Endothelial cell of umbilical vein (primary cell): ENCODE measurements at regions not wholly inside any gene's neighbourhood (a gene's known extent, or its start where the extent isn't known, plus 50 kb on each side); places are given as distances from the start of the nearest gene placed in this dataset.

Experiments
- BruUV-seq: library from RNA; stranded (reverse); fragments of 400-500 nt; replicated peaks from 2 replicates; lab custom pipeline; 2021; lab: Mats Ljungman, UMichigan
- CTCF ChIA-PET: fragments of 300-600, 350-600 bp; sonication (Branson Sonifier 250); formaldehyde crosslinking; loops from one replicate; lab custom pipeline; 2021; ENCODE audit warnings: antibody characterized with exemption, inconsistent platforms; lab: Charles Lee
- POLR2A ChIA-PET: fragments of 300-600, 350-600 bp; sonication (Branson Sonifier 250); formaldehyde crosslinking; loops from one replicate; lab custom pipeline; 2021; ENCODE audit warnings: antibody characterized with exemption, inconsistent platforms; lab: Charles Lee
- DNase-seq: peaks from one replicate; pipeline ENCODE4 v3.0.0-alpha.2; 2011; ENCODE audit warnings: low read depth, low spot score
- FAIRE-seq: peaks from 2 replicates; lab custom pipeline; 2011; peaks lifted over from hg19 to GRCh38; lab: Jason Lieb, UNC
- H2AFZ ChIP-seq: 2 replicates; pipeline ENCODE4 v1.6.0; 2012; ENCODE audit warnings: low read depth, low read length, control low read depth, inconsistent platforms
- H3K27ac ChIP-seq: 2 replicates; pipeline ENCODE4 v1.5.1; 2011; ENCODE audit warnings: low read depth, mild to moderate bottlenecking, control low read depth, low read length, moderate library complexity; ENCODE audit not compliant: insufficient read depth
- H3K27me3 ChIP-seq, 2 experiments: 2 replicates each; pipeline versions ENCODE4 v1.6.0 to v1.6.1; 2011; ENCODE audit warnings: low read length in 2 of 2, mixed read lengths in 1 of 2; ENCODE audit not compliant: control insufficient read depth in 2 of 2, insufficient read depth in 2 of 2
- H3K36me3 ChIP-seq, 2 experiments: 2 replicates in 1 of 2; 3 replicates in 1 of 2; pipeline ENCODE4 v1.5.1; 2011; ENCODE audit warnings: low read length in 2 of 2, mild to moderate bottlenecking in 1 of 2, moderate library complexity in 1 of 2; ENCODE audit not compliant: control insufficient read depth in 2 of 2, insufficient read depth in 2 of 2; ENCODE audit errors: extremely low read depth in 1 of 2
- H3K4me1 ChIP-seq: 3 replicates; pipeline ENCODE4 v1.5.1; 2011; ENCODE audit warnings: mild to moderate bottlenecking, low read length; ENCODE audit not compliant: control insufficient read depth, insufficient read depth; ENCODE audit errors: extremely low read depth
- H3K4me2 ChIP-seq: 2 replicates; pipeline ENCODE4 v1.6.1; 2011; ENCODE audit warnings: low read length, control low read depth, mixed read lengths; ENCODE audit not compliant: insufficient read depth
- H3K4me3 ChIP-seq, 3 experiments: fragments of 200-600 bp in 1 of 3; sonication (generic), shearing (Covaris generic) in 1 of 3; replicated peaks in 1 of 3; 2 replicates each; pipeline ENCODE4 v1.5.1; 2011 to 2016; ENCODE audit warnings: control low read depth in 3 of 3, low read length in 3 of 3, mild to moderate bottlenecking in 2 of 3, inconsistent platforms in 1 of 3, low read depth in 1 of 3, moderate library complexity in 1 of 3; ENCODE audit not compliant: insufficient read depth in 1 of 3
- H3K79me2 ChIP-seq: 2 replicates; pipeline ENCODE4 v1.6.0; 2012; ENCODE audit warnings: low read length, inconsistent platforms; ENCODE audit not compliant: control insufficient read depth, insufficient read depth
- H3K9ac ChIP-seq: replicated peaks from 2 replicates; pipeline ENCODE3; 2011; ENCODE audit warnings: low read length, control low read depth; ENCODE audit not compliant: insufficient read depth; ENCODE audit errors: extremely low read depth
- H3K9me1 ChIP-seq: replicated peaks from 3 replicates; pipeline ENCODE4 v1.6.0; 2011; ENCODE audit warnings: mild to moderate bottlenecking, low read length; ENCODE audit not compliant: control insufficient read depth, insufficient read depth; ENCODE audit errors: extremely low read depth
- H3K9me3 ChIP-seq: replicated peaks from 2 replicates; pipeline ENCODE4 v1.5.1; 2012; ENCODE audit warnings: low read length, inconsistent platforms; ENCODE audit not compliant: control insufficient read depth, insufficient read depth
- H4K20me1 ChIP-seq: replicated peaks from 2 replicates; pipeline ENCODE3; 2011; ENCODE audit warnings: mild to moderate bottlenecking, low read length; ENCODE audit not compliant: control insufficient read depth, insufficient read depth; ENCODE audit errors: extremely low read depth
- CTCF ChIP-seq, 2 donors: IDR thresholded peaks; 1 replicate in 1 of 2; 2 replicates in 1 of 2; pipeline ENCODE4 v1.5.1; 2011; ENCODE audit warnings: low read length in 2 of 2, mild to moderate bottlenecking in 2 of 2, moderate library complexity in 2 of 2, control low read depth in 1 of 2, inconsistent platforms in 1 of 2, low read depth in 1 of 2; ENCODE audit not compliant: insufficient read depth in 1 of 2; ENCODE audit errors: extremely low read depth in 1 of 2
- EZH2 ChIP-seq: IDR thresholded peaks from 2 replicates; pipeline ENCODE4 v1.6.1; 2012; ENCODE audit warnings: borderline replicate concordance, low read depth, mild to moderate bottlenecking, moderate library complexity, low read length, inconsistent platforms; ENCODE audit not compliant: severe bottlenecking
- FOS ChIP-seq: IDR thresholded peaks from 2 replicates; pipeline ENCODE4 v1.6.1; 2011; ENCODE audit warnings: mild to moderate bottlenecking, low read length, moderate library complexity, borderline replicate concordance; ENCODE audit not compliant: insufficient read depth
- GATA2 ChIP-seq: IDR thresholded peaks from 2 replicates; pipeline ENCODE4 v1.7.0; 2011; ENCODE audit warnings: low read depth, mild to moderate bottlenecking, moderate library complexity, mixed read lengths, low read length; ENCODE audit not compliant: insufficient read length, insufficient read depth
- JUN ChIP-seq: IDR thresholded peaks from 2 replicates; pipeline ENCODE4 v1.6.1; 2011; ENCODE audit warnings: borderline replicate concordance, low read depth; ENCODE audit not compliant: insufficient read length, insufficient read depth
- MAX ChIP-seq: IDR thresholded peaks from 2 replicates; pipeline ENCODE4 v1.6.1; 2011; ENCODE audit not compliant: insufficient read depth, insufficient read length
- MYC ChIP-seq: IDR thresholded peaks from one replicate; pipeline ENCODE4 v1.6.1; 2011; ENCODE audit warnings: mild to moderate bottlenecking, low read depth, low read length
- POLR2A ChIP-seq: IDR thresholded peaks from 2 replicates; pipeline ENCODE4 v1.6.1; 2012; ENCODE audit warnings: low read depth, mild to moderate bottlenecking, control low read depth, low read length
- POLR2AphosphoS5 ChIP-seq: IDR thresholded peaks from 2 replicates; pipeline ENCODE4 v1.6.1; 2012; ENCODE audit warnings: low read depth, mild to moderate bottlenecking, control low read depth, low read length, moderate library complexity; ENCODE audit not compliant: insufficient read depth
- dilution Hi-C: fragments of 300-500 bp; cut with MboI; formaldehyde crosslinking; loops from one replicate; pipeline ENCODE4 v1.15.0; 2019; ENCODE audit warnings: low sequenced_read_pairs; ENCODE audit not compliant: extremely low pct_ligation_motif_present
- intact Hi-C: fragments of 100-400 bp; cut with micrococcal nuclease; formaldehyde crosslinking; loops from one replicate; pipeline ENCODE4 v1.10.0; 2022

- H3K4me3 ChIP-seq: no peak overlapping the region
- TF ChIP-seq MYC (no peak), POLR2AphosphoS5 (no peak), JUN (no peak), MAX (no peak), FOS (no peak), CTCF (IDR thresholded peaks at IDR 0.05; ENCODE audit: extremely low read depth in 1 of 2, insufficient read depth in 1 of 2, low read depth in 1 of 2, low read length in 2 of 2) (no peak), POLR2A (no peak), GATA2 (no peak), EZH2 (no peak)
- no peaks in the 10 kb centered on the region for H3K36me3 ChIP-seq
- H2AFZ ChIP-seq: no peak overlapping the region
- no peaks in the 10 kb centered on the region for H3K9me3 ChIP-seq
- FAIRE-seq: no peak
- H3K4me1 ChIP-seq: no peaks in the 10 kb centered on the region
- dilution Hi-C loops: no loop called here
- no peaks in the 10 kb centered on the region for H3K27me3 ChIP-seq
- H3K79me2 ChIP-seq: no peaks in the 10 kb centered on the region
- POLR2A ChIA-PET: no interaction called here
- no TSS peak for BruUV-seq
- H4K20me1 ChIP-seq: no peaks in the 10 kb centered on the region
- H3K4me2 ChIP-seq: no peak overlapping the region
- intact Hi-C loops: no loop called here
- H3K27ac ChIP-seq: no peak overlapping the region
- no peak for DNase-seq
- CTCF ChIA-PET: no interaction called here
- no peaks in the 10 kb centered on the region for H3K9me1 ChIP-seq
- H3K9ac ChIP-seq: no peak overlapping the region
Observed at GRCh38 chr11:134843020-134843419, 431.0 kb upstream of the B3GAT1 start.
